ENCODE measurements at regions not wholly inside any gene's neighbourhood (a gene's known extent, or its start where the extent isn't known, plus 50 kb on each side); places are given as distances from the start of the nearest gene placed in this dataset.

GRCh38 chrX:45852884-45853283 is 652.2 kb upstream of the DIPK2B start:
- no peak for DNase-seq

GRCh38 chrX:45851434-45851991 is 650.8 kb upstream of the DIPK2B start:
- peak; percentile 20 for DNase-seq

GRCh38 chrX:45850775-45851433 is 650.2 kb upstream of the DIPK2B start:
- peak; percentile 8 for DNase-seq

- peak; percentile 8 for DNase-seq
These were observed 649.6 kb upstream of the DIPK2B start for GRCh38 chrX:45850197-45850774.

- DNase-seq, result no peak
These were observed 648.7 kb upstream of the DIPK2B start for GRCh38 chrX:45849261-45849862.

GRCh38 chrX:45847961-45848360 is 647.3 kb upstream of the DIPK2B start:
- no peak for DNase-seq

- DNase-seq, result no peak
These were observed 645.7 kb upstream of the DIPK2B start for GRCh38 chrX:45846328-45846727.

- DNase-seq, result no peak
These were observed 644.5 kb upstream of the DIPK2B start for GRCh38 chrX:45845142-45845541.

- no peak for DNase-seq
These were observed 642.8 kb upstream of the DIPK2B start for GRCh38 chrX:45843518-45843917.

GRCh38 chrX:45842926-45843315 is 642.2 kb upstream of the DIPK2B start:
- no peak for DNase-seq

- DNase-seq, result no peak
These were observed 641.7 kb upstream of the DIPK2B start for GRCh38 chrX:45842207-45842925.

- no peak for DNase-seq
These were observed 639.8 kb upstream of the DIPK2B start for GRCh38 chrX:45840411-45840950.

- no peak for DNase-seq
These were observed 629.7 kb upstream of the DIPK2B start for GRCh38 chrX:45830343-45830742.

- no peak for DNase-seq
These were observed 623.8 kb upstream of the DIPK2B start for GRCh38 chrX:45824471-45824870.

- DNase-seq, result no peak
These were observed 622.9 kb upstream of the DIPK2B start for GRCh38 chrX:45823536-45823935.

- no peak for DNase-seq
These were observed 621.4 kb upstream of the DIPK2B start for GRCh38 chrX:45822124-45822523.

- DNase-seq, result no peak
These were observed 618.2 kb upstream of the DIPK2B start for GRCh38 chrX:45818913-45819312.

- DNase-seq, result no peak
These were observed 614.8 kb upstream of the DIPK2B start for GRCh38 chrX:45815441-45815840.

- DNase-seq, result no peak
These were observed 610.6 kb upstream of the DIPK2B start for GRCh38 chrX:45811326-45811725.

GRCh38 chrX:45807572-45808425 is 607.1 kb upstream of the DIPK2B start:
- DNase-seq, result no peak

- no peak for DNase-seq
These were observed 605.9 kb upstream of the DIPK2B start for GRCh38 chrX:45806410-45807121.

GRCh38 chrX:45804276-45804675 is 603.6 kb upstream of the DIPK2B start:
- no peak for DNase-seq
